GM12872 (cell line): ENCODE measurements at regions not wholly inside any gene's neighbourhood (a gene's known extent, or its start where the extent isn't known, plus 50 kb on each side); places are given as distances from the start of the nearest gene placed in this dataset.

ENCODE experiments used
- CTCF ChIP-seq: IDR thresholded peaks from 3 replicates; pipeline ENCODE4 v1.5.1; 2011; ENCODE audit warnings: low read depth, mild to moderate bottlenecking, low read length, moderate library complexity; ENCODE audit not compliant: insufficient read depth

GRCh38 chr2:120491111-120491625, 145.2 kb downstream of the INHBB start:
- no peak for TF ChIP-seq CTCF

DNA sequence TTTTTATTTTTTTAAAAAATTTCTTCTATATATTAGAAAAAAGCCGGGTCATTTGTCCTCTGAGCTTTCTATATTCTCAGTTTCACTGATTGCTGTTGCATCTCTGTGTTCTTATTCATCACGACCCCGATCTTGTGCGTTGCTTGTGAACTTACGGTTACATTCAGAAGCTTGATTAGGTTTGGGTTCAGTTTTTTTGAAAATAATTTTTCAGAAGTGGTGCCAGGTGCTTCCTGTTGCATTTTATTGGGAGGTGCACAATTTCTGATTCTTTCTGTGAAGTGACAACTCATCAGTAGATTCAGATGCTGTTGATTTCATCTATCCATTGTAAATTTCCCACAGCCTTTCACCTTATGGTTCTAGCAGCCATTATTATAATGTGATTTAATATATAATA, 147.3 kb downstream of the INHBB start:
- no peak for TF ChIP-seq CTCF

DNA sequence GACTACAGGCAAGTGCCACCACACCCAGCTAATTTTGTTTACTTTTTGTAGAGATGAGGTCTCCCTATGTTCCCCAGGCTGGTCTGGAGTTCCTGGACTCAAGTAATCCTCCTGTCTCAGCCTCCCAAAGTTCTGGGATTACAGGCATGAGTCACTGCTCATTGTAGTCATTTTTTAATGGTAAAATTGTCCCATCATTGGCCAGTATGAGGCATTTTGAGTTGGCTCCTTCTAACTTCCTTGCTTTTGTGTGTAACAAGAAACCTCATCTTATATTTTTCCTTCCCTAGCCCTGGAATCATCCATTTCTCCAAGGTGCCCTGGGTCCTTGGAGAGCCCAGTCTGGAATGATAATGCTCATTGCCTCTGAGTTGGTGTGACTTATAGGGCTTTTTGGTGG, 148.5 kb downstream of the INHBB start:
- no peak for TF ChIP-seq CTCF

DNA sequence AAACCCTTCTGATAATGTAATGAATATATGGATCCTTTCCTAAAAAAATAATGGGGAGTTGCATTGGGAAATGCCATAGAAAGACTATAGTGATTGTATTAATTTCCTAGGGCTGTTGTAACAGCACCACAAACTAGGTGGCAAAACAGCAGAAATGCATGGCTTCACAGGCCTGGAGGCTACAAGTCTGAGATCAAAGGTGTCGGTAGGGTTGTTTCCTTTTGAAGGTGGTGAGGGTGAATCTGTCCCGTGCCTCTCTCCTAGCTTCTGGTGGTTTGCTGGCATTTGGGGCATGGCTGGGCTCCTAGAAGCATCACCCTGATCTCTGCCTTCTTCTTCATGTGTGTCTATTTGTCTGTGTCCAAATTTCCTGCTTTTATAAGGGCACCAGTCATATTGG, 149.7 kb downstream of the INHBB start:
- no peak for TF ChIP-seq CTCF

DNA sequence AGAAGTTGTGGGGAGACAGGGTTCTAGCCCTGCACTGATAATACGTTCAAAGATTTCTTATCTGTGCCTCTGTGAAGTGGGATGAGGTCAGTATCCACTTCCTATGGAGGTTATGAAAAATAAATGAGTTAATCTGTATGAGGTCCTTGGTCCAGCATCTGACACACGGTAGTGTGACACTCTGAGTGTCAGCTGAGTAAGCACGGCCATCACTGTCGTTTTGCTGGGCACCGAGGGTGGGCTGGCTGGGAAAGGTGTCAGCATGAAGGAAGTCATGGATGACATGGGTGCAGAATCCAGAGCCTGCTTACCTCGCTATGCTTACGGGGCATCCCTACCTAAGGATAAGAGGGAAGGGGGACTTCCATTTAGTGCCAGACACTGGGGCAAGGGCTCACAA, 150.3 kb downstream of the INHBB start:
- no peak for TF ChIP-seq CTCF

GRCh38 chr2:120496759-120497158, 150.8 kb downstream of the INHBB start:
- no peak for TF ChIP-seq CTCF

GRCh38 chr2:120497261-120497977, 151.5 kb downstream of the INHBB start:
- no peak for TF ChIP-seq CTCF
